DMS153 (cell line): ENCODE measurements at regions not wholly inside any gene's neighbourhood (a gene's known extent, or its start where the extent isn't known, plus 50 kb on each side); places are given as distances from the start of the nearest gene placed in this dataset.

ENCODE experiments used
- DNase-seq: peaks from one replicate; lab custom pipeline; 2025; lab: John Stamatoyannopoulos, UW

GRCh38 chr1:37128091-37128490 lies 93.8 kb upstream of the GRIK3 start:
- no peak for DNase-seq

GRCh38 chr1:37130221-37130948 lies 96.1 kb upstream of the GRIK3 start:
- no peak for DNase-seq

DNA sequence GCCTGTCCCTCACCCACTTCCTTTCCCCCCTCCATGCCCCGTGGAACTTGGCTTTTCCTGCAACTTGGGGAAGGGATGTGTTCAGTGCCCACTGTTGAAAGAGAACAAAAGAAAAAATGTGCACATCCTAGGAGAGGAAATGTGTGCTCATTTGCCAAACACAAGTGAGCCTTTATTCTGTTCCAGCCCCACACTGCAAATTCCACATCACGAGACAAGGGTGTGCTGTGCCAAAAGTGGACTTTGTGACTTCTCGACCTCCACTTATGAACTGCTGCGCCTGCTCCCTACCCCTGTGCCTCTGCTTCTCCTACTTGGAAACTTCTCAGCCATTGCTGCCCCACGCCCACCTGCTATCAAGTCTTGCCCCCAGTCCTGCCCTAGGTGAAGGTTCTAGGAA lies 97.0 kb upstream of the GRIK3 start:
- DNase-seq = no peak

- no peak for DNase-seq
Measured at GRCh38 chr1:37133276-37134145, 99.2 kb upstream of the GRIK3 start.

DNA sequence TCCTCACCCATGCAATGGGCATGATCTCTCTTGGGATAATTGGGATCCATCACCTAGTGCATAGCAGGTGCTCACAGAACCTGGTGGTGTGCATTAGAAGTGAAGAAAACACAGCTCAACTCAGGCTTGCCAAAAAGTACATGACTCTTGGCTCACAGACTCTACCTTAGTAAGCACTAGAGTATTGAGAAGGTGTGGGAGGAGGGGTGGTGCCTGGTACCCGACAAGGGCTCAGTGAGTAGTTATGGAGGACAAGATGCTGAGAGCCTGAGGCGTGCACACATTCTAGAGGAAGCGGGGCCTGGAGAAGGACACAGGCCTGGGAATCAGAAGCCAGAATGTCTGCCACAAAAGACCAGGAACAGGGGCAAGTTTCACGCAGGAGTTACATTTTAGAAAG lies 100.3 kb upstream of the GRIK3 start:
- DNase-seq = no peak

DNA sequence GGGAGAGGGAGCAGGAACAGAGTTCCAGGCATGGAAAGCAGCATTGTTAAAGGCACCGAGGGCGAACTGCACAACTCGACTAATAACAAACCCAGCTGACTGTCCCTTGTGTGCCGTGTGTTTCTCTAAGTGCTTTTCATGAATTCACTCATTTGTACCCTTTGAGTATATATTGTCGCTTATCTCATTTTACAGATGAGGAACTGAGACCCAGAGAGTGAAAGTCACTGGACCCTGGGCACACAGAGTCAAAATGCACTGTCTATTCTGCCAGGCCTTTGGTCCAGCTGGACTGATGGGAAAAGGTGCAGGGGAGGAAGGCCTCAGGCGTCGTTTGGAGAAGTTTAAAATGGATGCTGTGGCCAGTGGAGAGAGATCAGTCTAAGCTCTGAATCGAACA lies 100.7 kb upstream of the GRIK3 start:
- no peak for DNase-seq

DNA sequence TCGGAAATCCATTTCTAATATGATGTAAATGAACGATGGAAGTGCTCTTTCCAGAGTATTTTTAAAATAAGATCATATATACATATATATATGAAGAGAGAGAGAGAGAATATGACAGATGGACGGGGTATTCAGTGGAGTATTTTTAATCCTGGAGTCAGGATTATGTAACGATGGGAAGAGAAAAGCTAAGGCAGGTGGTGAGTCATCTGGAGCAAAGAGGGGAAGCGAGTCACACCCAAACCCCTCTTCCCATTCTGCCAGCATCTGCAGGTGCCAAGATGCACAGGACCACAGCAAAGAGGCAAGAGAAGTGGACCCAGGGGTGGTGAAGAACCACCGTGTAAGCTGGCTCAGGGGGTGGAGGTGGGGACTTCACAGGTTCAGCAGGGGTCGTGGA lies 102.7 kb upstream of the GRIK3 start:
- no peak for DNase-seq

GRCh38 chr1:37137601-37138000 lies 103.3 kb upstream of the GRIK3 start:
- no peak for DNase-seq

DNA sequence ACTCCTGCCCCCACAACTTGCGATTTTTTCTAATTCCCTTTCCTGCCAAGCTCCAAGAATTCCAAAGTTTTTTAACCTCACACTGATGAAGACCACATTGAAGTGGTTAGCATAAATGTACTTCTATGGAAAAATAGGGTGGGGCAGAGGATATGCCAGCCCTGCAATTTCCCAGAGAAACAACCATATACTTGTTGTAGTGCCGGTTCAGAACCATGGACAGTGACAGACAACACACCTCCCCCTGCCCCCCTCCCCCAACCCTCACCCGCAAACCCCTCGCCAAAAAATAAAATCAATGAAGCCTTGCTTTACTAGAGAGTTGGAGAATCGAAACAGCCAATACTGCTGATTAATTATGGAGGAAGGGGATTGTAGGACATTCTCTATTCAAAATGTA lies 109.5 kb upstream of the GRIK3 start:
- no peak for DNase-seq

- no peak for DNase-seq
Measured at GRCh38 chr1:37146071-37146470, 111.8 kb upstream of the GRIK3 start.

DNA sequence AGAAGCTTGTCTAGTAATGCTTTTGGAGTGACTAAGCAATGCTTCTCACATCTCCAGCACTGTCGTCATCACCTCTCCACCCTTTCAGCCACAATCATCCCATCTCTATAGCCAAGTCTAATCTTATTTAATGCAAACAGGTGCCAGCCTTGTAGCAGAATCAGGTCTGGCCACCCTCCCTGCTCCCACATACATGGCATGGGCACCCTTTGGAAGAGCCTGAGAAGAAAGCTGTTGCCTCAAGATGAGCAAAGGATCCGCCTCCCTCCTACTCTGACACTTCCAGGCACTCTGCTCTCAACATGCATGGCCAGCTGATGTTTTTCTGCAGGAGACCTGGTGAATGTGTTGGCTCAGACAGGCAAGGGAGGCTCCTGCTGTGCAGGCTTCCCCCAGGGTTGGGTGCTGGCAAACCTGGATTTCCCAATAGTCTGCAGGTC lies 113.1 kb upstream of the GRIK3 start:
- DNase-seq = no peak

DNA sequence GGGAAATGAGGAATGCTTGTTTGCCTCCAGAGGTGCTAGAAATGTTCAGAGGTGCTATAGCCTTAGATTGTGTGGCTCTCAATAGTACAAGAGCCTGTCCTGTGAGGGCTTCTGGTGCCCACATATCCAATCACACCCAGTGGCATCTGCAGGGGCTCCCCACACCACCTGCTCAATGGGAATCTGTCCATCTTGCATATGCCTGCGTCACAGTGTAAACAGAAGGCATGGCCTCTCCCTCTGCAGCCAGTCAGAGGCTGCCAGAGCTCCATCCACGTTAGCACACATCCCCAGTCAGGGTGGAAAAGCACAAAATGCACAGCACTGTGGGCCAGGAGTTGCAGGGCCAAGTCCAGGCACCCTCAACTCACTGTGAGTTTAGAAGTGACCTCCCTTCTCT lies 113.6 kb upstream of the GRIK3 start:
- DNase-seq = no peak

GRCh38 chr1:37148663-37149062 lies 114.3 kb upstream of the GRIK3 start:
- DNase-seq = no peak

DNA sequence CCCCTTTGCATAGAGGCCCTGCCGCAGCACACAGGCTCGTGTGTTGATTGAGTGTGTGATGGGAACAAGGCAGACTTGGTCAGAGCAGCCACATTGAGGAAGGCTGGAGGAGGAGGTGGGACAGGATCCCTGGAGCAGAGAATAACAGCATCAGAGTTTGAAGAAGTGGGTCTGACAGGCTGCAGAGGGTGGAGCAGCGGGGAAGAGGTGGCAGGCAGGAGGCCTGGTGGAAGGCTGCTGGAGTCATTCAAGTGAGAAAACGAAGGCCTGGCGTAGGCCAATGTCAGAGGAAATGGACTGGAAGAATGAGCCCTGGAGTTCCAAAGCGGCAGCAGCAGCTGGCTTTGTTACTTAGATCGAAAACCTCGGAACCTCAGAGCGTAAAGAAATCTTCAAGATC lies 115.0 kb upstream of the GRIK3 start:
- DNase-seq = no peak

DNA sequence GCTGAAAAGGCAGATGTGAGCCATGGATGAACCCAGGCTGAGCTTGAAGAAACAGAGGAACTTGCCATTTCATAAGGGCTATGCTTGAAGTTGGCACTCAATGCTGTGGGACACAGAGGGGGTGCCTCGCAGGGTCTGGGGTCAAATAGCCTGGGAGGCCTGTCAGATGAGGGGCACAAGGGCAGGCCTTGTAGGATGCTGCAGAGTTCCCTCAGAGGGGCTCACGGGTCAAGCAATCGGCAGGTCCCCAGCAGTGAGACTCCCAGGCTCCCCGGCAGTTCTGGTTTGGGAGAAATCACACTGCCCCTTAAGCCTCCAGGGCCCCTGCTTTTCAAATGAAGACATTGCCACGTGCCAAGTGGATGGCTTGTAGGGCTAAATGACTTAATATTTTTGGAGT lies 116.7 kb upstream of the GRIK3 start:
- no peak for DNase-seq

- no peak for DNase-seq
Measured at GRCh38 chr1:37151789-37152188, 117.5 kb upstream of the GRIK3 start.

GRCh38 chr1:37152491-37152890 lies 118.2 kb upstream of the GRIK3 start:
- DNase-seq = no peak

DNA sequence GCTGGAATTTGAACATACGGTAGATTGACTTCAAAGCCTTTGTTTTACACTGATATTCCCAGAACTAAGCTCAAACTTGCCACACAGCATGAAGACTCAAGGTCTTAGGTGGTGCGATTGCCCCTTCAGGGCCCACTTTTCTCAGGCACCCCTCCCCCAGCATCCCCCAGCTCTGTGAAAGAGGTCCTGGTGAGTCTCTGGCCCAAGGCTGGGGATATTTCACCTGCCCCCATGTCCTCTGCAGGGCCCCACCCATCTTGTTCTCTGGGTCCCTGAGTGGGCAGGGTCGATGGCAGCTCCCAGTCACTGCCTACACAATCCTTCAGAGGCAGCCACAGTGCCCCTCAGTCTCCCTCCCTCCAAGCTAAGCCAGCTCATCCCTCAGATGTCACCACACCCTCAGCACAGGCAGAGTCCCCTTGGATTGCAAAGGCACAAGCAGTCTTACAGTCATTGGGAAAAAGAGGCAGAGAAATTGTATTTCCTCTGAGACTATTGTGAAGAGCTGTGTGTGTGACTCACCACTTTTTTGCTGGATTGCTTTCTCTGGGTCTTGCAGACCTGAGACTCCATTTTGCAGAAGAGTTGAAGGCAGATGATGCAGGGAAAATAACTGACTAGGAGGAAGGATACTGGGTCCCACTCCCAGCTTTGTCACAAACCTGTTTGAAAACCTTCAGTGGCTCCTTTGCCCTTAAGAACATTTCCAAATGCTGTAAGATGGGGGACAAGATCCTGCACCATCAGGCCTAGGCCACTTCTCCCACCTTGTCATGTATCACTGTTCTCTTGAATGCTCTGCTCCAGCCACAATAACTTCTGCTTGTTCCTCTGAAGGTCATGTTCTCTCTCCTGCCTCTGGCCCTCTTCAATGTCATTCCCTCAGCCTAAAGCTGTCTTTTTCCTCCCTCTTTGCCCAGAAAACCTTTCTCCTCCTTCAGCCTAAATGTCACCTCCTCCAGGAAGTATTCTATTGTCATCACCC lies 119.1 kb upstream of the GRIK3 start:
- DNase-seq = no peak

- DNase-seq = no peak
Measured at GRCh38 chr1:37156646-37157045, 122.3 kb upstream of the GRIK3 start.

- no peak for DNase-seq
Measured at GRCh38 chr1:37157634-37158033, 123.3 kb upstream of the GRIK3 start.

- no peak for DNase-seq
Measured at GRCh38 chr1:37158113-37158749, 123.9 kb upstream of the GRIK3 start.

DNA sequence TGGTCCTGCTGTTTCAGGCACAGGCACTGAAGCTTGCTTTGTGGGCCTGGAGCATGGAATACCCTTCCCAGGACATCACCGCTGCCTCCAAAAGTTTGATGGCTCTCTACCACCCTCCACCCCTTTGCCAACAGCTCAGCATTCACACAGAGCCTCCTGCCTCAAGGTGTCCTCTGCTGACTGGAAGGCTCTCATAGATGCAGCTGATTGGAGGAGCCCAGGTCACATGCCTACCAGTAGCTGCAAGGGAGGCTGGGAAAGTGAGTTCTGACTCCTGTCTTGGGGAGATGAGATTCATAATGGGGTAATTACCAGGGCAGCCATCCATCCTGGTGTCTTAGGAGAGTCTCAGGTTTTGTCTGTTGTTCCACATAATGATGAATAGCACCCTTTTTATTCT lies 124.8 kb upstream of the GRIK3 start:
- no peak for DNase-seq
